Stimulated activated CD4-positive, alpha-beta T cell treated with anti-CD3 and anti-CD28 coated beads, Interleukin-1b, Interleukin-23, amount 100 ng/mL, for 48 hours (primary cell): ENCODE measurements at regions not wholly inside any gene's neighbourhood (a gene's known extent, or its start where the extent isn't known, plus 50 kb on each side); places are given as distances from the start of the nearest gene placed in this dataset.
"Not testable (repeated sequence)": the region's sequence is repeated elsewhere in the genome, so short reads cannot be mapped to it uniquely, and the experiment has no call there.

Experiments used
- DNase-seq: peaks from one replicate; pipeline ENCODE4 v3.0.0-alpha.2; 2020

DNA sequence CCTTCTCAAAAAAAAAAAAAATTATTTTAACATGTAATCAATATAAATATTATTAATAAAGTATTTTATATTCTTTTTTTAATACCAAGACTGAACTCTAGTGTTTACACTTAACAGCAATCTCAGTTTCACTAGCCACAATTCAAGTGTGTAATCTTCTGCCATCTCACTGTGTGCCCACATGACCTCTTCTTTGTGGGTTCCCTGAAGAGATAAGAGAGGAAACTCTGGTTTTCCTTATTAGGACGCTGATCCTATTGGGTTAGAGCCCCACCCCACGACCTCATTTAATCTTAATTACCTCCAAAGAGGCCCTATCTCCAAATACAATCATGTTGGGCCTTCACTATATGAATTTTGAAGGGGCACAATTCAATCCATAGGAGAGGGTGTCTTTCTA lies 177.6 kb downstream of the STK31 start:
- no peak for DNase-seq

GRCh38 chr7:23888958-23889357 lies 178.9 kb downstream of the STK31 start:
- DNase-seq: no peak

DNA sequence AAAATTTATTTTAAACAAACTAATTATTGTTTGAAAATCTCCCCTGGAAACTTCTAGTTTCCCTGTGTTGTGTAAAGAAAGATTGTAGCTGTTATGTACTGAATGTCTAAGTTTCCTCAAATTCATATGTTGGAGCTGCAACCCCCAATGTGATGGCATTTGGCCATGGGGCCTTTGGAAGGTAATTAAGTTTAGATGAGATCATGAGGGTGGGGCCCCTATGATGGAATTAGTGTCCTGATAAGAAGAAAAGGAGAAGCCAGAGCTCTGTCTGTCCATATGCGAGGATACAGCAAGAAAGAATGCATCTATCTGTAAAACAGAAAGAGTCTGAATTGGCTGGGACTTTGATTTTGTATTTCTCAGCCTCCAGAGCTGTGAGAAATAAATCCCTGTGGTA lies 179.5 kb downstream of the STK31 start:
- no peak for DNase-seq

DNA sequence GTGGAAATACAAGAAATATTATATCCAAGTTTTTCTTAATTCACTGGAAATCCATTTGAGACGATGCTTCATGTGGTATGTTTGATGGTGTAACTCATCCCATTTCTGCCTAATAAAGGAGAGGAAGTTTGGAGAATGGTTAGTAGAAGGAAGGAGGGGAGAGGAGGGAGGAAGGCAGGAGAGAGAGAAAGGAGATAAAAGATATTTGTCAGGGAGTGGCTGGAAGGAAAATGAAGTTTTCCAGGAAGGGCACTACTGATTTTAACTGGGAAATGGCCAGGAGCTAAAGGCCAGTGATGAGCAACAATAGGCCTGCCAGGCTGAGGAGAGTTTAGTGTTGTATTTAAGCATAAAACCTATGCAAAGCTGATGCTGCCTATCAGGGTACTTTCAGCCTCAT lies 182.0 kb downstream of the STK31 start:
- no peak for DNase-seq

GRCh38 chr7:23893176-23893941 lies 183.3 kb downstream of the STK31 start:
- DNase-seq: no peak

DNA sequence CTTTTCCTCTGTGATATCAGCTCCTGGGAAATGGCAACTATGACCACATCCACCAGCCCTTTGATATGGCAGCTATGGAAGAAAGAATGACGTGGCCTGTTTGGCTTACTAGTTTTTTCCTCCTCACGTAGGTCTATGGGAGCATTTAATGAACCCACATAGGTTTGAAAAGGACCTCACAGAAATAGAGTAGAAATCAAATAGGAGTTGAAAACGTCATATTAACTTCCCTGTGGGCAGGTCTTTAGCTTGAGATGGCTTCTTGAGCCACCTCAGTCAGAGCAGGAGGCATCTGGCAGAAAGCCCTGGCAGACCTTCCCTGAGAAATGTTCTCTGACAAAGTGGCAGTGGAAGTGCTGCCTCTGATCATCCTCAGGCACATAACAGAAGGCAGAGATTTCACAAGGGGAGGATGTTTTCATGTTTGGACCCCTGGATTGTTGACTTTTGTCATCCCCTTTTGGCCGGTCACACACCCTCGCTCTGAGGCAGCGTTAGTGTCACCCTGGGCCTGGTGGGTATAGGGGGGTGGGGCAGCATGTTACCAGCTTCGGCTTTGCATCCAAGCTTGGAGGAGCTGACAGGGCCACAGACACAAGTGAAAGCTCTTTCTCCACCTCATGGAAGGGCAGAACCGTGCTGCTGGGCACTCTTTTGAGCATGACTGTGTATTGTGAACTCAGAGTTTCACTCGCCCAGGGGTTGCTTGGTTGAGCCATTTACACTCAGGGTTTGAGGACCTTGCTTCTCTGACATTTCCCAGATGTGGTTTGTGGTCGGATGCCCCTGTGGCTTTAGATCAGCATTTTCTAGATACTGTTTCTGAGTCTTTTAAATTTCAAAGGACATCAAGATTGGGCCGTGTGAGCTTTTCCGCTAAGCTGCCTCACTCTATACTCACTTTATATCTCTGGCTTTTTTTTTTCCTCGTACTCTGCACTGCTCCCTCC lies 184.2 kb downstream of the STK31 start:
- peak; percentile 68 for DNase-seq

DNA sequence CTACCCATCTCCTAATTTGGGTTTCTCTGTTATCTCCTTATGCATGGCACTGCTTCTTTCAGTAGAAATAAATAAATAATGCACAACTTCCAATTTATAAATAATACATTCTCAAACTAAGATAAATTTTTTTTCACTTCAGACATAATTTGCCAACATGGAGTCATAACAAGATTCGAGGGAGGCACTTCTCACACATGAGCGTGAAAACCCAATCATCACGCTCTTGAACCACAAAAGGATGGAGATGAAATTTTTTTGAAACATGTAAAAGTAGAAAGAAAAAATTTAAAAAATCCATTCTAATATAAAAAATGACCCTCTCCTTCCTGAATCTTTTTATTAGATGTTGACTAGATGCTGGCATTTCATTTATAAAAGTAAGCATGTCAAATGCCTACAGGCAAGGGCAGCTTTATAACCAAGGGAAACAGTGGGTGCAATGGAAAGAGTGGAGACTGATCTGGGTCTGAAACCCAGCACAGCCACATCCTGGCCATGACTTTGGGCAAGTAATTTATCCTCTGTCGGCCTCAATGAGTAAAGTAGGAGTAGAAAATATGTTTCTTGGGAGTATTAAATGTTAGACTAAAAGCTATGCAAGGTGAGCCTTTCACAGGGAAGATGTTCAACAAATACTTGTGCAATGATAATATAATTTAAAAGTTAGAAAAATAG lies 185.0 kb downstream of the STK31 start:
- no peak for DNase-seq

- DNase-seq: no peak
Observed at GRCh38 chr7:23895666-23896096, 185.7 kb downstream of the STK31 start.

DNA sequence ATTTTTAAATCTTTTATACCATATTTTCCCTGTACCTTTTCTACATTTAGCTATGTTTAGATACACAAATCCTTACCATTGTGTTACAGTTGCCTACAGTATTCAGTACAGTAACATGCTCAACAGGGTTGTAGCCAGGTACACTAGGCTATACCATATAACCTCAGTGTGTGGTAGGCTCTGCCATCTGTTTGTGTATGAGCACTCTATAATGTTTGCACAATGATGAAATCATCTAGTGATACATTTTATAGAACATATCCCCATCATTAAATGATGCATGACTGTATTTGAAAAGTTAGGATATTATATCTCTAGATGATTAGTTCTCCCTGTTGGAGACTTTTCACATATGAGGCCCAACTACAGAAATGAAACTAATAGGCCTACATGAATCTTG lies 188.6 kb downstream of the STK31 start:
- no peak for DNase-seq

DNA sequence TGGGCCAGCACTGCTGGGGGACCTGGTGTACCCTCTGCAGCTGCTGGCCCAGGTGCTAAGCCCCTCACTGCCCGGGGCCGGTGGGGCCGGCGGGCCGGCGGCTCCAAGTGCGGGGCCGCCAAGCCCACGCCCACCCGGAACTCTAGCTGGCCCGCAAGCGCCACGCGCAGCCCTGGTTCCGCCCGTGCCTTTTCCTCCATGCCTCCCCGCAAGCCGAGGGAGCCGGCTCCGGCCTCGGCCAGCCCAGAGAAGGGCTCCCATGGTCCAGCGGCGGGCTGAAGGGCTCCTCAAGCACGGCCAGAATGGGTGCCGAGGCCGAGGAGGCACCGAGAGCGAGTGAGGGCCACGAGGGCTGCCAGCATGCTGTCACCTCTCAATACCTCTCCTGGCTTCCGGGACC lies 194.9 kb downstream of the STK31 start:
- DNase-seq: not testable (repeated sequence)

DNA sequence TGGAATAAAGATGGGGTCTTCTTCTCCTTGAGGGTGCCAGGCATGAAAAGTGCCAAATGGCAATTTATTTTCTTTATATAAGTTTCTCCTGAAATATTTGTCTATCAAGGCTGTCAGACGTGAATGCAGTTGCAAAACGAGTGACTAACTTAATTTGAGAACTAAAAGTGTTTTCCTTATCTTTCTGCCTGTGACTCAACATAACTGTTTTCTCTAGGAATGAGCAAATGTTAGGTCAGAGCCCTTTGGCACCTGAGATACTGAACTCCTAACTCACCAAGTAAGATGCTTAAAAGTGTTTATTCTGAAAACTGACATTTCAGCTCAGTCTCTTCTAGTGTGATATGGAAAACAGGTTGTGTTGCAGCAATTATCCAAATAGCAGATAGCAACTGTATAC lies 197.0 kb downstream of the STK31 start:
- no peak for DNase-seq

DNA sequence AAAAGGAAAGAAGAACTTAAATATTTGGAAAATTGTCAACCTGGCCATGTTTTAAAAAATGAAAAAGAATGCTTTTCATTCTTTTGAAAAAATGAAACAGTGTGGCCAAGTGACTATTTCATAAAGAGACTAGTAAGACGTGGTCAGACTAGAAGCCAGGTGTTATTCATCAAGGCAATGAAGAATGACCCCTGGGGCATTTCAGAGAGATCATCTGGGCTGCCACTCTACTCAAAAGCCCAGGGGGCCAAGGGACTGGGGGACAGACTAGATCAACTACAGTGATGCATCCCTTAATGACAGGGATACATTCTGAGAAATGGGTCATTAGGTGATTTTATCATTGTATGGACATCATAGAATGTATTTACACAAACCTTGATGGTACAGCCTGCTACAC lies 199.4 kb downstream of the STK31 start:
- DNase-seq: no peak

- DNase-seq: no peak
Observed at GRCh38 chr7:23912065-23912464, 202.0 kb downstream of the STK31 start.

DNA sequence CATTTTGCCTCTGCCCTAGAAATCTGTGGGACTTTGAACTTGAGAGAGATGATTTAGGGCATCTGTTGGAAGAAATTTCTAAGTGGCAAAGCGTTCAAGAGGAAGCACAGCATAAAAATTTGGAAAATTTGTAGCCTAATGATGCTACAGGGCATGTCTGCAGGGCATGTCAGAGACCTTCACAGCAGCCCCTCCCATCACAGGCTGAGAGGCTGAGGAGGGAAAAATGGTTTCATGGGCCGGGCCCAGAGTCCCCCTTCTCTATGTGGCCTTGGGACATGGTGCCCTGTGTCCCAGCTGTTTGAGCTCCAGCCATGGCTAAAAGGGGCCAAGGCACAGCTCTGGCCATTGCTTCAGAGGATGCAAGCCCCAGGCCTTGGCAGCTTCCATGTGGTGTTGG lies 203.0 kb downstream of the STK31 start:
- DNase-seq: no peak

DNA sequence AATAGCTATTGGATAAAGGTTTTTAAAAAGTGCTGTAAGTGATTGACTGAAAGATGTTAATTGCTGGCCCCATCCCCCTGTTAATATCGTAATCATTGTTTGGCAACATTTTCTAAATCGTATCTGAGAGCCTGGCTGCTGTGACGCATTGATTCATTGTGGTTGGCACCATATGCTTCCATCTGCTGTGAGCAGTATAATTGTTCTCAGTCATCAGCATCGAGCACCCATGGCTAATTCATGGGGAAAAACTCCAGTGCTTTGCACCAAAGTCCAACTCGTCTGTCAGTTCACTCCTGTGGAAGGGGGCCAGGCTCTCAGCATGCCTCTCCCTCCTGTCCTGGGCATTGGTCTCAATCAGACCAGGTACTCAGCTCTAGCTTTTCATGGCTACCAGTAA lies 205.2 kb downstream of the STK31 start:
- DNase-seq: no peak

GRCh38 chr7:23918286-23918685 lies 208.3 kb downstream of the STK31 start:
- no peak for DNase-seq

GRCh38 chr7:23918856-23919255 lies 208.8 kb downstream of the STK31 start:
- no peak for DNase-seq

GRCh38 chr7:23925088-23925487 lies 215.1 kb downstream of the STK31 start:
- no peak for DNase-seq

DNA sequence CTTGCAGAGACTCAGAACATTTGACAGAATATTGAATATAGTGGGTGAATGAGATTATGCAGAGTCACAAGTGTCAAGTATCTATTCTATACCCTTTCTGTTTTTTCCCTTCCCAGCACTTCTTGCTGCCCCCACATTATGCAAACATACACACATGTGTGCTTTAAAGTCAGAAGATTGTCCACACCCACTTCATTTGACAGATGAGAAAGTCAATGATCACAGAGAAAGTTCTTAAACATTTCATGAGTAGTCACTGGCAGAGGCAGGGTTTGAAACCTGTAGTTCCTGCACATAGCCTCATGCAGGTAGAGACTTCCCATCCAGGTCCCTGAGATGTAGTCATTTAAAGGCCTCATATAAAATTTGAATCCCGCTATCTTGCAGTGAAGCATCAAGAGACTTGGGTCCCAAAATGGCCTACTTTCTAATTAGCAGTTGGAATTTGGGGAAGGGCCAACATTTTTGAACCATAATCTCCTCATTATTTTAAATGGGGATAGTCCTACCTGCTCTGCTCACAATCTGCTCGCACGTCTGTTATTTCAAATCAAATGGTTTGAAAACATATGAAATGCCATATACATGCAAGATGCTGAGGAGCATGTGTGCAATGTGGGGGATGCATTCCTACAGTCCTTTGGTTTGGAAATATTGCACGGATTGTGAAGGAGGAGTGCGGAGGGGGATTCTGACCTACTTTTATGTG lies 217.8 kb downstream of the STK31 start:
- no peak for DNase-seq

DNA sequence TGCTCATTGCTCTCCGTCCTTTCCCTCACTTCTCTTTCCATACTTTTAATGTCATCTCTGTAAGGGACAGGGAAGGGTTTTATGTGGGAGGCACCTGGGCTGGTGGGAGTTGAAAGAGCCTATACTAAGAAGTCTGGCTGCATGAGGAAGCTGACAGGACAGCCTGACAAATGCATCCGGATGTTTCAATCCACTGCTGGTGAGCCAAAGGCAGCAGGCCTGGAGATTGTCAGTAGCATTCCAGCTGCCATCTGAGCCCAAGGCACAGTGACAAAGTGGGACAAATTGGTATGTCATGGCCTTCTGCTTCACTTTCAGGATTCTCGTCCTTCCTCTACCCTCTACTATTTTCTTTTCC lies 218.4 kb downstream of the STK31 start:
- DNase-seq: no peak

DNA sequence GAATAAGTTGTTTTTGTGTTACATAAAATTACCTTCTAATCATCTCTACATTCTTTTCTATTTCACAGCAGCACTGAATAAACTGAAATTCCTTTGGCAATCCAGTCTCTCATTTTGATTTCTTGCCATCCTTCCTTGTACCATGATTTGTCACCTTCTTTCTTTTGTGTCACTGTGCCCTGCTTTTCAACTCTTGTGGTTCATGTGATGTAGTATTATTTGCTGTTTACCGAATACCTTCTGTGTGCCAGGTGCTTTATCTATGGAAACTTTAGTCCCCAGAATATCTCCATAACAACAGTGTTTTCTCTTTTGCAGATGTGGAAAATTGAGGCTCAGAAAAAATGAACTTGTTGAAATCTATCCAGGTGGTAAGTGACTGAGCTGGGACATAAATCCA lies 220.3 kb downstream of the STK31 start:
- DNase-seq: no peak

DNA sequence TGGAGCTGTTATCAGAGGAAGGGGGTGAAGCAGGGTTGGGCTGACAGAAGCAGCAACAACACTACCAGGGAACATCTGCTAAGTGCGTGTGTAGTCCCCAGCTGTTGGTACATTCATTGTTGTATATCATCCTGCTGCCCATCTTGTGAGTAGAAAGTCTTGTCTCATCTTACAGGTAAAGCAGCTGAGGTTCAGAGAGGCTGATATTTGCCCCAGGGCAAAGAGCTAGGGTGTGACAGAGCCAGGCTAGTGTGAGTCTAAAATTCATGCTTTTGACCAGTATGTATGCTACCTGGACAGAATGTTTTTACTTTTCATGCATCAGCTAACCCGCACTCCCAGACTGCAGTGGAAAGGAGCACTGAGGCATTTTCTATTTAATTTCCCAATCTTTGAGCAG lies 221.6 kb downstream of the STK31 start:
- DNase-seq: no peak

- DNase-seq: no peak
Observed at GRCh38 chr7:23938215-23938614, 228.2 kb downstream of the STK31 start.
